ENCODE measurements at regions not wholly inside any gene's neighbourhood (a gene's known extent, or its start where the extent isn't known, plus 50 kb on each side); places are given as distances from the start of the nearest gene placed in this dataset.
"Not testable (repeated sequence)": the region's sequence is repeated elsewhere in the genome, so short reads cannot be mapped to it uniquely, and the experiment has no call there.

DNA sequence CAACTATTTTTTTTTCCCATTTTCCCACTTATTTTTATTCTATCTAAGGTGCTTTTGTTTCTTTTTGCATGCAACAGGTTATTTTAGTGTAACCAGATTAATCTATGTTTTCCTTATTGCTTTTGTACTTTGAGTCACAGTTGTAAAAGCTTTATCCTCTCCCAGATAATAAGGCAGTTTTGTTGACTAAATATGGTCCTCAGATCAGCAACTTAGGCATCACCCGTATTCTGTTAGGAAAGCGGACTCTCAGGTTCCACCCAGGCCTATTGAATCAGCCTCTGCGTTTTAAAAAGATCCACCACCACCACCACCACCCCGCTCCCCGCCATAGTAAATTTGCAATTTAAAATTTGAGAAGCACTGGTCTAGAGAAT is 58.6 kb upstream of the USP9X start:
- intact Hi-C loops (cut with DNase I; ENCODE audit: low total_unique reads), result no loop called here
- no peak overlapping the region for H3K27ac ChIP-seq
- no peak for TF ChIP-seq CTCF (IDR thresholded peaks at IDR 0.05 in 4 of 5, conservative IDR thresholded peaks at IDR 0.05 in 1 of 5)
- TF ChIP-seq POLR2A (IDR thresholded peaks at IDR 0.05), result no peak
- ATAC-seq (no peak), DNase-seq (no peak)
- H3K36me3 ChIP-seq, result no peaks in the 10 kb centered on the region
- no peaks in the 10 kb centered on the region for H3K9me3 ChIP-seq
- in situ Hi-C loops (cut with MboI; ENCODE audit: low sequenced_read_pairs in 4 of 4), result no loop called here
- peaks cover 0 to 14% (median 3%) of the 10 kb centered on the region in 3 donors for H3K27me3 ChIP-seq
- no peaks in the 10 kb centered on the region for H3K4me1 ChIP-seq
- no peak overlapping the region for H3K4me3 ChIP-seq

- Histone ChIP-seq H3K36me3 (no peaks in the 10 kb centered on the region), H3K4me1 (no peaks in the 10 kb centered on the region), H3K27me3 (peaks cover 0 to 14% (median 11%) of the 10 kb centered on the region in 3 donors), H3K27ac (no peak overlapping the region), H3K4me3 (no peak overlapping the region), H3K9me3 (no peaks in the 10 kb centered on the region)
- in situ Hi-C loops (cut with MboI; ENCODE audit: low sequenced_read_pairs in 4 of 4), result no loop called here
- DNase-seq (no peak), ATAC-seq (no peak)
- TF ChIP-seq CTCF (IDR thresholded peaks at IDR 0.05 in 4 of 5, conservative IDR thresholded peaks at IDR 0.05 in 1 of 5), result no peak
- no peak for TF ChIP-seq POLR2A (IDR thresholded peaks at IDR 0.05)
- intact Hi-C loops (cut with DNase I; ENCODE audit: low total_unique reads), result no loop called here
Measured at GRCh38 chrX:41029332-41029731, 55.9 kb upstream of the USP9X start.

DNA sequence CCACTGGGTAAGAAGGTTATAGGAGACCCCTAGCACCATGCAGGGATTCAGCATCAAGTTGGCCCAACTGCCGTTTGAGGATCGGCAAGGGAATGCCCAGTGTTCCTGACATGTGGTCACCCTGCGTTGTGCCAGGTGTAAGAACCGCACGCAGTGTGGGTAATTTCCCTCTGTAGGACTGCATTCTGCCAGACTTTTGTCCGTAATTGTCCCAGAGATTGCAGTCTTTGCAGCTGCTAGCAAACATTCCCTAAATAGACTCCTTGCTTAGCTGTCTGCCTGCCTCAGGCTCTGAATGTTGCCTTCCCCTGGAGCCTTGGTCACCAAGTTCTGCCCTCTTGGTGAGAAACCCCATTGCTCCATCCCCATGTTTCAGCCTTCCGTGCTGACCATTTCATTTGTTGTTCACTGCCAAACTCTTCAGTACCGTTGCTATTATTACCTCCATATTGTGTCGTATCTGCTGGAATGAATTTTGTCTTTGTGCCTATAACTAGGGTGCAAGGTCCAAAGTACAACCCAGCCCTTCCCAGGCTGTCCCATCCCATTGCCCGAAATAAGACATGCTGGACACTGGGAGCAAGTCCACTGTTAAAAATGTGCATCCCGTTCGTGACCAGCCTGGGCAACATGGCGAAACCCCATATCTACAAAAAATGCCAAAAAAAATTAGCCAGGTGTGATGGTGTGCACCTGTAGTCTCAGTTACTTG is 53.8 kb upstream of the USP9X start:
- no peaks in the 10 kb centered on the region for H3K9me3 ChIP-seq
- peaks cover 0 to 15% (median 14%) of the 10 kb centered on the region in 3 donors for H3K27me3 ChIP-seq
- H3K36me3 ChIP-seq, result no peaks in the 10 kb centered on the region
- no peak overlapping the region for H3K4me3 ChIP-seq
- ATAC-seq (no peak), DNase-seq (no peak)
- intact Hi-C loops (cut with DNase I; ENCODE audit: low total_unique reads) (no loop called here), in situ Hi-C loops (cut with MboI; ENCODE audit: low sequenced_read_pairs in 4 of 4) (no loop called here)
- H3K27ac ChIP-seq, result no peak overlapping the region
- no peaks in the 10 kb centered on the region for H3K4me1 ChIP-seq
- TF ChIP-seq POLR2A (IDR thresholded peaks at IDR 0.05) (no peak), CTCF (IDR thresholded peaks at IDR 0.05 in 4 of 5, conservative IDR thresholded peaks at IDR 0.05 in 1 of 5) (no peak)

GRCh38 chrX:41033299-41033698 is 51.9 kb upstream of the USP9X start:
- TF ChIP-seq CTCF (IDR thresholded peaks at IDR 0.05 in 4 of 5, conservative IDR thresholded peaks at IDR 0.05 in 1 of 5) (no peak), POLR2A (IDR thresholded peaks at IDR 0.05) (no peak)
- in situ Hi-C loops (cut with MboI; ENCODE audit: low sequenced_read_pairs in 4 of 4), result no loop called here
- Histone ChIP-seq H3K4me3 (no peak overlapping the region), H3K27me3 (peaks cover 0 to 15% (median 0%) of the 10 kb centered on the region in 3 donors), H3K27ac (no peak overlapping the region), H3K36me3 (no peaks in the 10 kb centered on the region), H3K4me1 (no peaks in the 10 kb centered on the region), H3K9me3 (no peaks in the 10 kb centered on the region)
- DNase-seq (no peak), ATAC-seq (no peak)
- intact Hi-C loops (cut with DNase I; ENCODE audit: low total_unique reads), result no loop called here

DNA sequence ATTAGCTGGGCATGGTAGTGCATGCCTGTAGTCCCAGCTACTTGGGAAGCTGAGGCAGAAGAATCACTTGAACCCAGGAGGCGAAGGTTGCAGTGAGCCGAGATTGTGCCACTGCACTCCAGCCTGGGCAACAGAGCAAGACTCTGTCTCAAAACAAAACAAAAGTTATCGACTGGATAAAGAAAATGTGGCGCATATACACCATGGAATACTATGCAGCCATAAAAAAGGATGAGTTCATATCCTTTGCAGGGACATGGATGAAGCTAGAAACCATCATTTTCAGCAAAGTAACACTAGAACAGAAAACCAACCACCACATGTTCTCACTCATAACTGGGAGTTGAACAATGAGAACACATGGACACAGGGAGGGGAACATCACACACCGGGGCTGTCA is 50.3 kb upstream of the USP9X start:
- intact Hi-C loops (cut with DNase I; ENCODE audit: low total_unique reads); DNase-seq; H3K27ac ChIP-seq; in situ Hi-C loops (cut with MboI; ENCODE audit: low sequenced_read_pairs in 4 of 4); H3K4me3 ChIP-seq; H3K36me3 ChIP-seq; ATAC-seq; H3K4me1 ChIP-seq; H3K9me3 ChIP-seq: not testable (repeated sequence)
- peaks cover 0 to 12% (median 0%) of the 10 kb centered on the region in 3 donors for H3K27me3 ChIP-seq

All from gastrocnemius medialis (tissue), 4 donors.